ENCODE measurements at regions not wholly inside any gene's neighbourhood (a gene's known extent, or its start where the extent isn't known, plus 50 kb on each side); places are given as distances from the start of the nearest gene placed in this dataset.

- H3K27ac ChIP-seq = no peak overlapping the region
- TF ChIP-seq CTCF (IDR thresholded peaks at IDR 0.05; ENCODE audit: poor library complexity) (no peak), EZH2 (IDR thresholded peaks at IDR 0.05; ENCODE audit: borderline replicate concordance) (no peak), EZH2phosphoT487 (IDR thresholded peaks at IDR 0.05; ENCODE audit: low read depth, severe bottlenecking, unreplicated experiment) (no peak)
- H3K4me3 ChIP-seq = no peak overlapping the region
- no peaks in the 10 kb centered on the region for H3K4me1 ChIP-seq (ENCODE audit: insufficient read depth)
- H4K20me1 ChIP-seq (ENCODE audit: insufficient read depth, poor library complexity, severe bottlenecking) = no peaks in the 10 kb centered on the region
- H3K36me3 ChIP-seq (replicated peaks; ENCODE audit: insufficient read depth, low read depth) = no peaks in the 10 kb centered on the region
- no peaks in the 10 kb centered on the region for H3K79me2 ChIP-seq
- no peak overlapping the region for H2AFZ ChIP-seq
- H3K9me3 ChIP-seq (ENCODE audit: low read depth) = no peaks in the 10 kb centered on the region
- no peaks in the 10 kb centered on the region for H3K27me3 ChIP-seq
- 31% methylated on average over 1 of the region's 1 CpG for WGBS (ENCODE audit: low lambda C conversion rate, missing lambda C conversion rate)
- H3K4me2 ChIP-seq = no peak overlapping the region
- H3K9me2 ChIP-seq (replicated peaks; ENCODE audit: insufficient read depth) = no peaks in the 10 kb centered on the region
- no peak for DNase-seq (ENCODE audit: low spot score)
These were observed 62.0 kb downstream of the C11orf91 start for GRCh38 chr11:33638608-33639007.

GRCh38 chr11:33636104-33636503 lies 64.5 kb downstream of the C11orf91 start:
- H3K4me3 ChIP-seq = no peak overlapping the region
- TF ChIP-seq CTCF (IDR thresholded peaks at IDR 0.05; ENCODE audit: poor library complexity) (no peak), EZH2 (IDR thresholded peaks at IDR 0.05; ENCODE audit: borderline replicate concordance) (no peak), EZH2phosphoT487 (IDR thresholded peaks at IDR 0.05; ENCODE audit: low read depth, severe bottlenecking, unreplicated experiment) (no peak)
- DNase-seq (ENCODE audit: low spot score) = no peak
- no peaks in the 10 kb centered on the region for H3K4me1 ChIP-seq (ENCODE audit: insufficient read depth)
- no peak overlapping the region for H2AFZ ChIP-seq
- no peaks in the 10 kb centered on the region for H3K36me3 ChIP-seq (replicated peaks; ENCODE audit: insufficient read depth, low read depth)
- no peak overlapping the region for H3K4me2 ChIP-seq
- H3K9me3 ChIP-seq (ENCODE audit: low read depth) = no peaks in the 10 kb centered on the region
- no peak overlapping the region for H3K27ac ChIP-seq
- no peaks in the 10 kb centered on the region for H4K20me1 ChIP-seq (ENCODE audit: insufficient read depth, poor library complexity, severe bottlenecking)
- H3K79me2 ChIP-seq = no peaks in the 10 kb centered on the region
- H3K27me3 ChIP-seq = no peaks in the 10 kb centered on the region
- WGBS (ENCODE audit: low lambda C conversion rate, missing lambda C conversion rate) = 91% methylated on average over 6 of the region's 6 CpGs
- H3K9me2 ChIP-seq (replicated peaks; ENCODE audit: insufficient read depth) = no peaks in the 10 kb centered on the region

GRCh38 chr11:33635161-33635560 lies 65.5 kb downstream of the C11orf91 start:
- Histone ChIP-seq H3K27me3 (no peaks in the 10 kb centered on the region), H3K4me3 (no peak overlapping the region), H3K79me2 (no peaks in the 10 kb centered on the region), H3K36me3 (replicated peaks; ENCODE audit: insufficient read depth, low read depth) (no peaks in the 10 kb centered on the region), H3K27ac (no peak overlapping the region), H3K4me2 (no peak overlapping the region), H2AFZ (no peak overlapping the region), H4K20me1 (ENCODE audit: insufficient read depth, poor library complexity, severe bottlenecking) (no peaks in the 10 kb centered on the region), H3K9me2 (replicated peaks; ENCODE audit: insufficient read depth) (no peaks in the 10 kb centered on the region), H3K4me1 (ENCODE audit: insufficient read depth) (no peaks in the 10 kb centered on the region), H3K9me3 (ENCODE audit: low read depth) (no peaks in the 10 kb centered on the region)
- WGBS (ENCODE audit: low lambda C conversion rate, missing lambda C conversion rate) = 78% methylated on average over 5 of the region's 5 CpGs
- DNase-seq (ENCODE audit: low spot score) = no peak
- no peak for TF ChIP-seq EZH2 (IDR thresholded peaks at IDR 0.05; ENCODE audit: borderline replicate concordance)
- no peak for TF ChIP-seq CTCF (IDR thresholded peaks at IDR 0.05; ENCODE audit: poor library complexity)
- TF ChIP-seq EZH2phosphoT487 (IDR thresholded peaks at IDR 0.05; ENCODE audit: low read depth, severe bottlenecking, unreplicated experiment) = no peak

- no peaks in the 10 kb centered on the region for H3K9me3 ChIP-seq (ENCODE audit: low read depth)
- H2AFZ ChIP-seq = no peak overlapping the region
- H3K27ac ChIP-seq = no peak overlapping the region
- H3K79me2 ChIP-seq = no peaks in the 10 kb centered on the region
- no peaks in the 10 kb centered on the region for H3K36me3 ChIP-seq (replicated peaks; ENCODE audit: insufficient read depth, low read depth)
- H3K4me2 ChIP-seq = no peak overlapping the region
- DNase-seq (ENCODE audit: low spot score) = no peak
- no peaks in the 10 kb centered on the region for H4K20me1 ChIP-seq (ENCODE audit: insufficient read depth, poor library complexity, severe bottlenecking)
- no peak for TF ChIP-seq CTCF (IDR thresholded peaks at IDR 0.05; ENCODE audit: poor library complexity)
- no peak for TF ChIP-seq EZH2 (IDR thresholded peaks at IDR 0.05; ENCODE audit: borderline replicate concordance)
- no peak for TF ChIP-seq EZH2phosphoT487 (IDR thresholded peaks at IDR 0.05; ENCODE audit: low read depth, severe bottlenecking, unreplicated experiment)
- no peaks in the 10 kb centered on the region for H3K4me1 ChIP-seq (ENCODE audit: insufficient read depth)
- no peak overlapping the region for H3K4me3 ChIP-seq
- H3K9me2 ChIP-seq (replicated peaks; ENCODE audit: insufficient read depth) = no peaks in the 10 kb centered on the region
- WGBS (ENCODE audit: low lambda C conversion rate, missing lambda C conversion rate) = 79% methylated on average over 7 of the region's 7 CpGs
- H3K27me3 ChIP-seq = no peaks in the 10 kb centered on the region
These were observed 66.3 kb downstream of the C11orf91 start for GRCh38 chr11:33634291-33634834.

Measured in hepatocyte (in vitro differentiated cells).